Cardiac fibroblast (primary cell): ENCODE measurements at regions not wholly inside any gene's neighbourhood (a gene's known extent, or its start where the extent isn't known, plus 50 kb on each side); places are given as distances from the start of the nearest gene placed in this dataset.

Experiments used
- DNase-seq, 2 donors: peaks; one replicate each; pipeline versions ENCODE4 v3.0.0 to v3.0.0-alpha.2; 2010; ENCODE audit warnings: low read depth in 2 of 2
- H3K4me3 ChIP-seq, 2 donors: replicated peaks in 1 of 2; 1 replicate in 1 of 2; 2 replicates in 1 of 2; pipeline ENCODE4 v1.5.1; 2011; ENCODE audit warnings: low read depth in 2 of 2, low read length in 2 of 2, mild to moderate bottlenecking in 2 of 2, moderate library complexity in 1 of 2
- TF ChIP-seq, protein P1 (sequence below): IDR thresholded peaks from one replicate; pipeline ENCODE4 v1.5.1; 2011; ENCODE audit warnings: low read depth, mild to moderate bottlenecking, low read length, inconsistent platforms

DNA sequence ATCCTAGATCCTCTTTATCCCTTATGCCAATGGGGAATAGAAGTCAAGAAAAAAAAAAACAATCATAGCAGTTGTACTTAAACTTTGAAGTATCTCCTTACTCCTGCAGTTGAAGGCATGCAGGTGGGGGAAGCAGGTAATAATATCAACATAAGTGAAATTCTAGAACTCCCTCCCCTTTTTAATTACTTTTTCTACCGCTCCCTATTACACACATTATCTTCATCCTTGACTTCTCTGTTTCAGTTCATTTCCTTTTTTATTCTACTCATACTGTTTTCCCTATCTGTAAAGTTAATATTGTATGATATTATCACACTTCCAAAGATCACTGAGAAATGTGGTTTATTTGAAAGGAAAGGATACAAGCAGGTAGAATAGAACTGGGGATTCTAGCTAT is 962.0 kb downstream of the PLA2G4A start:
- TF ChIP-seq, protein P1, sequence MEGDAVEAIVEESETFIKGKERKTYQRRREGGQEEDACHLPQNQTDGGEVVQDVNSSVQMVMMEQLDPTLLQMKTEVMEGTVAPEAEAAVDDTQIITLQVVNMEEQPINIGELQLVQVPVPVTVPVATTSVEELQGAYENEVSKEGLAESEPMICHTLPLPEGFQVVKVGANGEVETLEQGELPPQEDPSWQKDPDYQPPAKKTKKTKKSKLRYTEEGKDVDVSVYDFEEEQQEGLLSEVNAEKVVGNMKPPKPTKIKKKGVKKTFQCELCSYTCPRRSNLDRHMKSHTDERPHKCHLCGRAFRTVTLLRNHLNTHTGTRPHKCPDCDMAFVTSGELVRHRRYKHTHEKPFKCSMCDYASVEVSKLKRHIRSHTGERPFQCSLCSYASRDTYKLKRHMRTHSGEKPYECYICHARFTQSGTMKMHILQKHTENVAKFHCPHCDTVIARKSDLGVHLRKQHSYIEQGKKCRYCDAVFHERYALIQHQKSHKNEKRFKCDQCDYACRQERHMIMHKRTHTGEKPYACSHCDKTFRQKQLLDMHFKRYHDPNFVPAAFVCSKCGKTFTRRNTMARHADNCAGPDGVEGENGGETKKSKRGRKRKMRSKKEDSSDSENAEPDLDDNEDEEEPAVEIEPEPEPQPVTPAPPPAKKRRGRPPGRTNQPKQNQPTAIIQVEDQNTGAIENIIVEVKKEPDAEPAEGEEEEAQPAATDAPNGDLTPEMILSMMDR = no peak
- no peak for DNase-seq

DNA sequence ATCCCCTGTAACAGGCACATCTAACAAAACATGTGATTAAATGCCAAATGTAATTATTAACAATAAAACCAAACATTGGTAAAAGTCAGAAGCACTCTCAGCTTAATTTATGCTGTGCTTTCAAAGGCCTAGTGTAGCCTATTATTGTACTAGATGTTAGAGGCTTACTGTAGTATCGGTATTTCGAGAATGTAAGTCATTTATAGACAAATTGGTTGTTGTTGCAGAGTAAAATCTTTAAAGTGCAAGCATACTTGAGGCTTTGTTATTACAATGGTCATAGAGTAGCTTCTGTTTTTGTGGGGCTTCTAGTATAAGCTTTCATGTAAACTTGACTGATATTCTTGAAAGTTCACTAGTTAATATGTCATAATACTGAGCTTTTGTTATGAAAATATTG is 965.8 kb downstream of the PLA2G4A start:
- TF ChIP-seq, protein P1 = no peak
- no peak overlapping the region for H3K4me3 ChIP-seq

More for the DNA sequence above, 962.0 kb downstream of the PLA2G4A start:
- no peak overlapping the region for H3K4me3 ChIP-seq

DNA sequence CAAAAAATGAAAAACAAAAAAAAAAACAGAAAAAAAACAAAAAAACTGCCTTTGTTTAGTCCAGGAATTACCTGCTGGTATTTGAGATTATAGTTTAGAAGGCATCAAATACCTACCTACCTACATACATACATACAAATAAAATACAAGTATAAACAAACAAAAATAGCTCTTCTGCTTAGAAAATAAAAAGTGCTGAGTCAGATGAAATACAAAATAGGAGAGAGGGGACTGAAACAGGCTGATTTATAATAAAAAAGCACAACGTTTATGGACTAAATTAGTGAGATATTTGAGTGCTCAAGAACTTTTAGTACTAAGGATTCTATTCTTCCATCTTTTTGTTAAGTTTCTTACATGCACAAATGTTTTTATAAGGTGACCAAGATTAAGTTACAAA is 980.8 kb downstream of the PLA2G4A start:
- DNase-seq = no peak
- TF ChIP-seq, protein P1 = no peak
- H3K4me3 ChIP-seq = no peak overlapping the region

More for the DNA sequence above, 965.8 kb downstream of the PLA2G4A start:
- no peak for DNase-seq

DNA sequence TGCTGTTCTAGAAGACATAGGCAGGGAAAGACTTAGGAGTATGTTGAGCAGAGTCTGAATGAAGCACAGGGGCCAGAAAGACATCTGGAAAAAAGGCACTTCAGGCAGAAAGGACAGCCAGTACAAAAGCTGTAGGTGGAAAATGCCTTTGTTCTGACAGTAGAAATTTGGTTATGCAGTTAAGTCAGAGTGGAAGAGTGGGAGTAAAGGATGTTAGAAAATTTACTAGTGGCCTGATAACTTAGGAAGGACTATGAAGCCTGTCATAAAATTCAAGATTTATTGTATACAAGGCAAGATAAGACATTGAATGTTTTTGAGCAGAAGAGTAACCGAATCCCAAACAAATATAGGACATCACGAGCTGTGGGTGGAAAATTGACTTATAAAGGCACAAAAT is 987.9 kb downstream of the PLA2G4A start:
- DNase-seq = no peak
- TF ChIP-seq, protein P1 = no peak
- H3K4me3 ChIP-seq = no peak overlapping the region

DNA sequence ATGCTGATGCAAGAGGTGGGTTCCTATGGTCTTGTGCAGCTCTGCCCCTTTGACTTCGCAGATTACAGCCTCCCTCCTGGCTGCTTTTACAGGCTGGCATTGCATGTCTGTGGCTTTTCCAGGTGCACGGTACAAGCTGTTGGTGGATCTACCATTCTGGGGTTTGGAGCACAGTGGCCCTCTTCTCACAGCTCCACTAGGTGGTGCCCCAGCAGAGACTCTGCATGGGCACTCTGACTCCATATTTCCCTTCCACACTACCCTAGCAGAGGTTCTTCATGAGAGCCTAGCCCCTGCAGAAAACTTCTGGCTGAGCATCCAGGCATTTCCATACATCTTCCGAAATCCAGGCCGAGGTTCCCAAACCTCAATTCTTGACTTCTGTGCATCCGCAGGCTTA is 989.0 kb downstream of the PLA2G4A start:
- H3K4me3 ChIP-seq = no peak overlapping the region
- no peak for DNase-seq
- TF ChIP-seq, protein P1 = no peak

DNA sequence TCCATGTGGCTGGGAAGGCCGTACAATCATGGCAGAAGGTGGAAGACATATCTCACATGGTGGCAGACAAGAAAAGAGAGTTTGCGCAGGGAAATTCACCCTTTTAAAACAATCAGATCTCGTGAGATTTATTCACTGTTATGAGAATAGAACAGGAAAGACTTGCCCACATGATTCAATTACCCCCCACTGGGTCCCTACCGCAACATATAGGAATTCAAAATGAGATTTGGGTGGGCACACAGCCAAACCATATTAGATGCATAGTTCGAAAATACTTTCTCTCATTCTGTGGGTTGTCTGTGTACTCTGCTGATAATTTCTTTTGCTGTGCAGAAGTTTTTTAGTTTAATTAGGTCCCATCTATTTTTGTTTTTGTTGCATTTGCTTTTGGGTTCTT is 990.3 kb downstream of the PLA2G4A start:
- H3K4me3 ChIP-seq = no peak overlapping the region
- DNase-seq = no peak
- TF ChIP-seq, protein P1 = no peak

DNA sequence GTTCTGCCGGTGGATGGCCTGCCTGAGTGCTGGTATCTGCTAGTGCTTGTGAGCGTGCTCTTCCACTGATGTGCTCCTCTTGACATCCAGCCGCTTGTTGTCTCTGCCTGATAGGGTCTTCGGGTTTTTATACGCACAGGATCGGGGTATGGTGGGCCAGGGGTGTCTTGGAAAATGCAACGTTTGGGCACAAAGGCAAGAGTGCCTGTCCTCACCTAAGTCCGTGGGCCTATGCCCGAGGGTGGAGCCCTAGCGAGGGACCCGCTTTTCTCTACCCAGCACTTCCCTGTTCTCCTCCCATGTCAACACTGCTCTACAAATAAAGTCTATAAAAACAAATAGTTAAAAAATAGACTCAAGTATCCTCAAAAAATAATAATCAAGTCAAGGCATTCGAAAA is 1007.8 kb downstream of the PLA2G4A start:
- TF ChIP-seq, protein P1 = no peak
- no peak for DNase-seq
- no peak overlapping the region for H3K4me3 ChIP-seq
